OCI-LY1 (cell line): ENCODE measurements at regions not wholly inside any gene's neighbourhood (a gene's known extent, or its start where the extent isn't known, plus 50 kb on each side); places are given as distances from the start of the nearest gene placed in this dataset.

Experiments used
- H2AFZ ChIP-seq: fragments of 200-600 bp; sonication (generic), shearing (Covaris generic); 2 replicates; pipeline ENCODE4 v1.6.0; 2014; ENCODE audit warnings: antibody characterized with exemption, mild to moderate bottlenecking, low read length
- H3F3A ChIP-seq: fragments of 200-600 bp; sonication (generic), shearing (Covaris generic); 2 replicates; pipeline ENCODE4 v1.6.0; 2014; ENCODE audit warnings: mild to moderate bottlenecking, antibody characterized with exemption, low read length, moderate library complexity; ENCODE audit not compliant: insufficient read depth
- H3K27ac ChIP-seq: fragments of 200-600 bp; sonication (generic); 2 replicates; pipeline ENCODE4 v1.5.1; 2014; ENCODE audit warnings: low read length, mixed run types, mild to moderate bottlenecking, low read depth; ENCODE audit not compliant: poor library complexity, severe bottlenecking
- H3K27me3 ChIP-seq: fragments of 200-600 bp; sonication (generic); 2 replicates; pipeline ENCODE4 v1.6.0; 2014; ENCODE audit warnings: antibody characterized with exemption, mild to moderate bottlenecking, low read length, moderate library complexity; ENCODE audit not compliant: insufficient read depth
- H3K36me3 ChIP-seq: fragments of 200-600 bp; sonication (generic); 2 replicates; pipeline ENCODE4 v1.6.1; 2014; ENCODE audit warnings: mild to moderate bottlenecking, antibody characterized with exemption, low read length, moderate library complexity, mixed read lengths; ENCODE audit not compliant: insufficient read depth
- H3K4me1 ChIP-seq: fragments of 200-600 bp; sonication (generic); 2 replicates; pipeline ENCODE4 v1.5.1; 2014; ENCODE audit warnings: mild to moderate bottlenecking, low read length, moderate library complexity; ENCODE audit not compliant: insufficient read depth, severe bottlenecking
- H3K4me2 ChIP-seq: fragments of 200-600 bp; sonication (generic), shearing (Covaris generic); 2 replicates; pipeline ENCODE4 v1.6.1; 2014; ENCODE audit warnings: low read length
- H3K4me3 ChIP-seq: fragments of 200-600 bp; sonication (generic); 2 replicates; pipeline ENCODE4 v1.5.1; 2014; ENCODE audit warnings: low read length, low read depth, mild to moderate bottlenecking, mixed read lengths; ENCODE audit not compliant: poor library complexity, severe bottlenecking
- H3K79me2 ChIP-seq: fragments of 200-600 bp; shearing (Covaris generic); 2 replicates; pipeline ENCODE4 v1.6.1; 2016; ENCODE audit warnings: mixed run types, low read length, mixed read lengths; ENCODE audit not compliant: insufficient read depth
- H3K9ac ChIP-seq: fragments of 200-600 bp; sonication (generic), shearing (Covaris generic); 2 replicates; pipeline ENCODE4 v1.6.1; 2014; ENCODE audit warnings: mild to moderate bottlenecking, low read length, mixed read lengths
- H3K9me2 ChIP-seq: fragments of 200-600 bp; sonication (generic), shearing (Covaris generic); 2 replicates; pipeline ENCODE4 v1.6.1; 2014; ENCODE audit warnings: low read depth, mild to moderate bottlenecking, low read length, mixed read lengths
- H3K9me3 ChIP-seq: fragments of 200-600 bp; shearing (Covaris generic); 2 replicates; pipeline ENCODE4 v1.6.1; 2014; ENCODE audit warnings: low read length, mixed read lengths
- H4K20me1 ChIP-seq: fragments of 200-600 bp; sonication (generic), shearing (Covaris generic); 2 replicates; pipeline ENCODE4 v1.6.0; 2016; ENCODE audit warnings: mild to moderate bottlenecking, low read length; ENCODE audit not compliant: insufficient read depth
- EZH2 ChIP-seq: fragments of 200-600 bp; sonication (generic), shearing (Covaris generic); IDR thresholded peaks from 2 replicates; pipeline ENCODE4 v1.8.0; 2017; ENCODE audit warnings: borderline replicate concordance, mixed run types, mild to moderate bottlenecking, antibody characterized with exemption, low read length, moderate library complexity, mixed read lengths
- TF ChIP-seq, protein P1 (sequence below): fragments of 200-600 bp; sonication (generic), shearing (Covaris generic); IDR thresholded peaks from 2 replicates; pipeline ENCODE4 v1.5.1; 2017; ENCODE audit warnings: mild to moderate bottlenecking, antibody characterized with exemption, low read length, moderate library complexity, mixed read lengths

DNA sequence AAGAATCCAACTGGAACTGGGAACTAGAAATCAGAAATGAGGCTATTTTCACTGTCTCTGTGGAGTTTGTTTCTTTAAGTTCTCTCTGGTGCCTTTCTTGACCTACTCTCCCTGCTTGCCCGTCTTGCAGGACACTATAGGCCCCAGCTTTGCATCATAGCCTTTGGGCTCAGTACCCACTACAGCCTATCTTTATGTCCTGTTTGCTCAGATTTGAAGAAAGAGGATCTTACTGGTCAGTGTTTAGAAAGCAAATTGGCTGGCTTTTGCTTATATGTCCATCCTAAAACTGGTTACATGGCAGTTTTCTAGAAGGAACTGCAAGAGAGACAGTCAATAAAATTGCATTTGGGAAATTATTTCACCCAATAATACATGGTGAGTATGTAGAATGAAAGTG lies 231.8 kb upstream of the TBL1XR1 start:
- Histone ChIP-seq H3K36me3 (no peaks in the 10 kb centered on the region), H3K27me3 (no peaks in the 10 kb centered on the region), H3K4me2 (no peak overlapping the region), H3K79me2 (no peaks in the 10 kb centered on the region), H3K9ac (no peak overlapping the region), H3K4me1 (peaks cover 25% of the 10 kb centered on the region), H3K27ac (no peak overlapping the region), H3K9me2 (no peaks in the 10 kb centered on the region), H2AFZ (no peak overlapping the region), H3K9me3 (peaks cover 5% of the 10 kb centered on the region; the same call in 1 of the 2 replicates), H3F3A (no peaks in the 10 kb centered on the region), H4K20me1 (no peaks in the 10 kb centered on the region), H3K4me3 (no peak overlapping the region)
- TF ChIP-seq, protein P1, sequence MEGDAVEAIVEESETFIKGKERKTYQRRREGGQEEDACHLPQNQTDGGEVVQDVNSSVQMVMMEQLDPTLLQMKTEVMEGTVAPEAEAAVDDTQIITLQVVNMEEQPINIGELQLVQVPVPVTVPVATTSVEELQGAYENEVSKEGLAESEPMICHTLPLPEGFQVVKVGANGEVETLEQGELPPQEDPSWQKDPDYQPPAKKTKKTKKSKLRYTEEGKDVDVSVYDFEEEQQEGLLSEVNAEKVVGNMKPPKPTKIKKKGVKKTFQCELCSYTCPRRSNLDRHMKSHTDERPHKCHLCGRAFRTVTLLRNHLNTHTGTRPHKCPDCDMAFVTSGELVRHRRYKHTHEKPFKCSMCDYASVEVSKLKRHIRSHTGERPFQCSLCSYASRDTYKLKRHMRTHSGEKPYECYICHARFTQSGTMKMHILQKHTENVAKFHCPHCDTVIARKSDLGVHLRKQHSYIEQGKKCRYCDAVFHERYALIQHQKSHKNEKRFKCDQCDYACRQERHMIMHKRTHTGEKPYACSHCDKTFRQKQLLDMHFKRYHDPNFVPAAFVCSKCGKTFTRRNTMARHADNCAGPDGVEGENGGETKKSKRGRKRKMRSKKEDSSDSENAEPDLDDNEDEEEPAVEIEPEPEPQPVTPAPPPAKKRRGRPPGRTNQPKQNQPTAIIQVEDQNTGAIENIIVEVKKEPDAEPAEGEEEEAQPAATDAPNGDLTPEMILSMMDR, result no peak
- TF ChIP-seq EZH2, result no peak

DNA sequence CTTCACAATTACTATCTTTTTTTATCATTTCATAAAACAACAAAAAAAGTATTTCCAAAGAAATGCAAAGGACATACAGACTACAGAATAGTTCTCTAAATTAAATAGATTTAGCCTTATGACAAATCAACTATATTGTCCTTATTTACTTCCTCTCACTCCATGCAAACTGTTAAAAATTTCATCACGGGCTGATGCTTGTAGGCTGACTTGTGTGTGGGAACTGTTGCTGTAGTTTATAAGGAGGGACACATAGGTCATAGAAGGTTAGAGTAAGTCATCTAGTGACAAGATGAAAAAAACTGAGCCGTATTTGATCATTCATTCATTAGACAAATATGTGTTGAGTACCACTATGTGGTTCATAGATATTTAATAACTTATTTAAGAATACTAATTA lies 232.5 kb upstream of the TBL1XR1 start:
- Histone ChIP-seq H3K9me2 (no peaks in the 10 kb centered on the region), H3K4me1 (peaks cover 18% of the 10 kb centered on the region), H3K36me3 (no peaks in the 10 kb centered on the region), H4K20me1 (no peaks in the 10 kb centered on the region), H3K9ac (no peak overlapping the region), H3K4me2 (no peak overlapping the region), H3K27ac (no peak overlapping the region), H3K27me3 (no peaks in the 10 kb centered on the region), H3F3A (no peaks in the 10 kb centered on the region), H3K4me3 (no peak overlapping the region), H2AFZ (no peak overlapping the region), H3K79me2 (no peaks in the 10 kb centered on the region), H3K9me3 (peaks cover 5% of the 10 kb centered on the region; the same call in 1 of the 2 replicates)
- TF ChIP-seq EZH2, result no peak
- TF ChIP-seq, protein P1, result no peak

DNA sequence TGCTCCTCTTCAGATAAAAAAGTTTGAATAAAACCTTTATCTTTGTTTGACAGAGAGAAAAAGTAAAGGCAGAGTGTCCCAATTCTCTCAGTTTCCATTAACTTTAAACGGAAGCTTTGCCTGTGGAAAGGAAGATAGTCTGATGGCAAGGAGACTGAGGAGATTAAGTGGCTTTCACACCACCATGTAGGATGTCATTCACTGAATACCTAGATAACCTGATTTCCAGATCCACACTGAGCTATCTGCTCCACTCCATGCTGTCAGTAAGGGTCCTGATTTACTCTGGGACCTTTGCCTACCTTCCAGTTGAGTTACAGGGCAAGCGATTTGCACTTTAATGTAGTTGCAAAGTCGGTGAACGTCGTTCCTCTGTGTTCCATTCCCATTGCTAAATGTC lies 233.4 kb upstream of the TBL1XR1 start:
- Histone ChIP-seq H3K36me3 (no peaks in the 10 kb centered on the region), H3K27ac (no peak overlapping the region), H3K4me2 (no peak overlapping the region), H3K4me1 (peaks cover 16% of the 10 kb centered on the region), H3K9me3 (peaks cover 5% of the 10 kb centered on the region; the same call in 1 of the 2 replicates), H3K27me3 (no peaks in the 10 kb centered on the region), H3K79me2 (no peaks in the 10 kb centered on the region), H4K20me1 (no peaks in the 10 kb centered on the region), H3K4me3 (no peak overlapping the region), H3K9me2 (no peaks in the 10 kb centered on the region), H2AFZ (no peak overlapping the region), H3F3A (no peaks in the 10 kb centered on the region), H3K9ac (no peak overlapping the region)
- TF ChIP-seq, protein P1, result no peak
- no peak for TF ChIP-seq EZH2
